ENCODE measurements at regions not wholly inside any gene's neighbourhood (a gene's known extent, or its start where the extent isn't known, plus 50 kb on each side); places are given as distances from the start of the nearest gene placed in this dataset.

DNA sequence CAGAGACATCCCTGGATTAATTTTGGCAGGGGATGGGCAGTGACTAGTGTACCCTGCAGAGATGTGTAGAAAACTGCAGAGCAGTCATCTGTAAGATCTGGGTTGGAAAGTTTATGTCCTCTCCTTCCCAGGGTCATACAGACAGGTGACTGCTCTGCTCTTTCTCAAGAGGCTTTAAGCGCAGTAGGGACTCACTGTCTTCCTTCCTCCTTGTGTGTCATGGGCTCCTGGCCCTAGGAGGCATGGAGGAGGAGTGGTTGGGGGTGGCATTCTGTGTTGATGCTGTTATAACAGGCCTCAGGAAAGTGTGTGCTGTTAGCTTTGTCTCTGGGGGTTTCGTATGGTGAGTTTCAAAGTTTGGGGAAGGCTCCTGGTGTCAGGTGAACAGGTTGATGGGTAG lies 130.5 kb upstream of the MGAT5 start:
- Histone ChIP-seq H3K27me3 (ENCODE audit: control insufficient read depth, insufficient read depth, low read length) (no peaks in the 10 kb centered on the region), H3K4me3 (ENCODE audit: low read length) (no peak overlapping the region), H3K36me3 (ENCODE audit: control insufficient read depth, insufficient read depth, low read length) (no peaks in the 10 kb centered on the region), H3K9me3 (ENCODE audit: control insufficient read depth, low read depth, low read length) (no peaks in the 10 kb centered on the region), H3K27ac (ENCODE audit: low read length) (peak overlapping the region; percentile 78), H3K4me1 (ENCODE audit: control insufficient read depth, insufficient read depth, low read length) (peaks cover 56% of the 10 kb centered on the region)
- WGBS (ENCODE audit: insufficient coverage, low lambda C conversion rate), result 80% methylated on average over 1 of the region's 2 CpGs
- peak; percentile 43 to 53 for DNase-seq

- DNase-seq, result peak; percentile 89 to 96
- WGBS (ENCODE audit: insufficient coverage, low lambda C conversion rate), result no CpG with 5 or more reads among the region's 3 CpGs
- no peaks in the 10 kb centered on the region for H3K27me3 ChIP-seq (ENCODE audit: control insufficient read depth, insufficient read depth, low read length)
- H3K9me3 ChIP-seq (ENCODE audit: control insufficient read depth, low read depth, low read length), result no peaks in the 10 kb centered on the region
- H3K4me3 ChIP-seq (ENCODE audit: low read length), result no peak overlapping the region
- peak overlapping the region; percentile 78 for H3K27ac ChIP-seq (ENCODE audit: low read length)
- peaks cover 55% of the 10 kb centered on the region for H3K4me1 ChIP-seq (ENCODE audit: control insufficient read depth, insufficient read depth, low read length)
- H3K36me3 ChIP-seq (ENCODE audit: control insufficient read depth, insufficient read depth, low read length), result no peaks in the 10 kb centered on the region
Measured at GRCh38 chr2:134124047-134124753, 129.7 kb upstream of the MGAT5 start.

- H3K4me1 ChIP-seq (ENCODE audit: control insufficient read depth, insufficient read depth, low read length), result peaks cover 56% of the 10 kb centered on the region
Measured at GRCh38 chr2:134127496-134127895, 126.4 kb upstream of the MGAT5 start.

DNA sequence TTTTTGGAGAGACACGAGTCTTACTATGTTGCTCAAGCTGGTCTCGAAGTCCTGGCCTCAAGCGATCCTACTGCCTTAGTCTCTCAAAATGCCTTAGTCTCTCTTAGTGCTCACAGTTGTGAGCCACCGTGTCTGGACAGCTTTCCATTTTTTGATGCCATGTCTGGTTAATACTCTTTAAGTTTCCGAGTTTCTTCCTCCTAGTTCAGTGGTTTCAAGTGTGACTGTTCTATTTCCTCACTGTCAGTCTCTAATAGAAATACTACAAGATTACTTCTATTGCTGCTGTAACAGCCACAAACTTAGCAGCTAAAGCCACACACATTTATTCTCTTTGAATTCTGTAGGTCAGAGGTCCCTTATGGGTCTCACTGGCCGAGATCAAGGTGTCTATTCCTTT lies 125.1 kb upstream of the MGAT5 start:
- Histone ChIP-seq H3K4me1 (ENCODE audit: control insufficient read depth, insufficient read depth, low read length) (peaks cover 48% of the 10 kb centered on the region), H3K27ac (ENCODE audit: low read length) (no peak overlapping the region)
- WGBS (ENCODE audit: insufficient coverage, low lambda C conversion rate), result 91% methylated on average over 4 of the region's 6 CpGs

More at GRCh38 chr2:134127496-134127895, 126.4 kb upstream of the MGAT5 start:
- no peaks in the 10 kb centered on the region for H3K27me3 ChIP-seq (ENCODE audit: control insufficient read depth, insufficient read depth, low read length)
- no peaks in the 10 kb centered on the region for H3K9me3 ChIP-seq (ENCODE audit: control insufficient read depth, low read depth, low read length)
- no peak for DNase-seq
- no CpG with 5 or more reads among the region's 7 CpGs for WGBS (ENCODE audit: insufficient coverage, low lambda C conversion rate)
- no peaks in the 10 kb centered on the region for H3K36me3 ChIP-seq (ENCODE audit: control insufficient read depth, insufficient read depth, low read length)
- H3K27ac ChIP-seq (ENCODE audit: low read length), result no peak overlapping the region
- H3K4me3 ChIP-seq (ENCODE audit: low read length), result no peak overlapping the region

GRCh38 chr2:134129900-134130537 lies 123.9 kb upstream of the MGAT5 start:
- peaks cover 37% of the 10 kb centered on the region for H3K4me1 ChIP-seq (ENCODE audit: control insufficient read depth, insufficient read depth, low read length)
- no peaks in the 10 kb centered on the region for H3K27me3 ChIP-seq (ENCODE audit: control insufficient read depth, insufficient read depth, low read length)
- DNase-seq, result no peak
- H3K27ac ChIP-seq (ENCODE audit: low read length), result no peak overlapping the region
- H3K36me3 ChIP-seq (ENCODE audit: control insufficient read depth, insufficient read depth, low read length), result no peaks in the 10 kb centered on the region
- no CpG with 5 or more reads among the region's 42 CpGs for WGBS (ENCODE audit: insufficient coverage, low lambda C conversion rate)
- no peak overlapping the region for H3K4me3 ChIP-seq (ENCODE audit: low read length)
- no peaks in the 10 kb centered on the region for H3K9me3 ChIP-seq (ENCODE audit: control insufficient read depth, low read depth, low read length)

More for the DNA sequence above, 125.1 kb upstream of the MGAT5 start:
- no peaks in the 10 kb centered on the region for H3K36me3 ChIP-seq (ENCODE audit: control insufficient read depth, insufficient read depth, low read length)
- no peak for DNase-seq
- H3K4me3 ChIP-seq (ENCODE audit: low read length), result no peak overlapping the region
- no peaks in the 10 kb centered on the region for H3K27me3 ChIP-seq (ENCODE audit: control insufficient read depth, insufficient read depth, low read length)
- H3K9me3 ChIP-seq (ENCODE audit: control insufficient read depth, low read depth, low read length), result no peaks in the 10 kb centered on the region

DNA sequence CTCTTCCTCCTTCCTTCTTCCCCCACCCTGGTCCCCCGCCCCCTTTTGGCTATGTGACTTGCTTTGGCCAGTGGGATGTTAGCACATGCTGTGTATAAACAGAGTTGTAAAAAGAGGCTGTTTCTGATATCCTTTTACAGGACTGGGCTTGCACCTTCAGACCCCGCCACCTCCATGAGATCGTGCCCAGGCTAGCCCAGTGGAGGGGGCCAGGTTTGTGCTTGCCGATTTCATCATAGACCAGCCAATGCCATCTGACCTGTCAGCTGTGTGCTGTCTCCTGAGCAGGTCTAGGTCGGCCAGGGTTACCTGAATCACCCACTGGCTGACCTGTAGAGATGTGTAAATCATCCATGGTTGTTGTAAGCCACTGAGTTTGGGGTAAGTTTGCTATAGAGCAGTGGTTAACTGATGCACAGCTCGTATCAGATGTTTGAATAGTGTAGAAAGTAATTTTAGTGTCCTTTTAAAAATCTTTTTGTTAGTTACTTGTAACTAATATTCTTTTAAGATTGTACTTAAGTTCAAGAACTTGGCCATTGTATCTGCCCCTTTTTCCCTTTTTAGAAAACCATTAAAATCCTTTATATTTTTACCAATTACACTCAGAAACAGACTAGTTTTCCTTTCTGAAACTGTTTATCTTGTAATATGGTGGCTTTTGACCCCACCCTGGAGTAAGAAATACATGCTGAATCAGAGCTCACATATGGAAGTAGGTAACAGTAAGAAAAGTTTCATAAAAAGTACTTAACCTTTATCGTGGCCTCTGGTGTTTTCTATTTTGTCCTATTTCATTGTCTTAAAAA lies 122.0 kb upstream of the MGAT5 start:
- WGBS (ENCODE audit: insufficient coverage, low lambda C conversion rate), result 100% methylated on average over 1 of the region's 7 CpGs
- Histone ChIP-seq H3K27me3 (ENCODE audit: control insufficient read depth, insufficient read depth, low read length) (no peaks in the 10 kb centered on the region), H3K9me3 (ENCODE audit: control insufficient read depth, low read depth, low read length) (no peaks in the 10 kb centered on the region), H3K4me3 (ENCODE audit: low read length) (no peak overlapping the region), H3K27ac (ENCODE audit: low read length) (peak overlapping the region; percentile 43), H3K4me1 (ENCODE audit: control insufficient read depth, insufficient read depth, low read length) (peaks cover 28% of the 10 kb centered on the region), H3K36me3 (ENCODE audit: control insufficient read depth, insufficient read depth, low read length) (no peaks in the 10 kb centered on the region)
- no peak for DNase-seq

DNA sequence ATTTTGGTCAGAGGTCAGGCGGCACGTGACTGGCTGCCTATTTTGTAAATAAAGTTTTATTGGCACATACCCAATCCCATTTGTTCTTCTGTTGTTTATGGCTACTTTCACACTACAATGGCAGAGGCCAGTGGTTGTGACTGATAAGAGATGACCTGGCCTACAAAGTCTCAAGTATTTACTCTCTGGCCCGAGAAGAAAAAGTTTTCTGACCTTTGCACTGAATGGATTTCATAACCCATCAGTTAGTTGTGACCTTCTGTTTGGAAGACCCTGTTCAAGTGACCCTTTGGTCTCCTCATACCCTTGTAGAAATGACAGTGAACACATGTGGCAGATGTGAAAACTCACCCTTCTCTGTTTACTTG lies 121.4 kb upstream of the MGAT5 start:
- H3K4me1 ChIP-seq (ENCODE audit: control insufficient read depth, insufficient read depth, low read length), result peaks cover 27% of the 10 kb centered on the region
- no peaks in the 10 kb centered on the region for H3K36me3 ChIP-seq (ENCODE audit: control insufficient read depth, insufficient read depth, low read length)
- H3K27me3 ChIP-seq (ENCODE audit: control insufficient read depth, insufficient read depth, low read length), result no peaks in the 10 kb centered on the region
- no peaks in the 10 kb centered on the region for H3K9me3 ChIP-seq (ENCODE audit: control insufficient read depth, low read depth, low read length)
- H3K4me3 ChIP-seq (ENCODE audit: low read length), result no peak overlapping the region
- DNase-seq, result peak in 1 of 2 donors; percentile 35
- peak overlapping the region; percentile 43 for H3K27ac ChIP-seq (ENCODE audit: low read length)
- WGBS (ENCODE audit: insufficient coverage, low lambda C conversion rate), result 64% methylated on average over 2 of the region's 3 CpGs

GRCh38 chr2:134133622-134134312 lies 120.1 kb upstream of the MGAT5 start:
- no peak for DNase-seq
- no peaks in the 10 kb centered on the region for H3K36me3 ChIP-seq (ENCODE audit: control insufficient read depth, insufficient read depth, low read length)
- peaks cover 16% of the 10 kb centered on the region for H3K4me1 ChIP-seq (ENCODE audit: control insufficient read depth, insufficient read depth, low read length)
- no peak overlapping the region for H3K4me3 ChIP-seq (ENCODE audit: low read length)
- H3K27ac ChIP-seq (ENCODE audit: low read length), result no peak overlapping the region
- no peaks in the 10 kb centered on the region for H3K27me3 ChIP-seq (ENCODE audit: control insufficient read depth, insufficient read depth, low read length)
- H3K9me3 ChIP-seq (ENCODE audit: control insufficient read depth, low read depth, low read length), result no peaks in the 10 kb centered on the region
- no CpG with 5 or more reads among the region's 6 CpGs for WGBS (ENCODE audit: insufficient coverage, low lambda C conversion rate)

DNA sequence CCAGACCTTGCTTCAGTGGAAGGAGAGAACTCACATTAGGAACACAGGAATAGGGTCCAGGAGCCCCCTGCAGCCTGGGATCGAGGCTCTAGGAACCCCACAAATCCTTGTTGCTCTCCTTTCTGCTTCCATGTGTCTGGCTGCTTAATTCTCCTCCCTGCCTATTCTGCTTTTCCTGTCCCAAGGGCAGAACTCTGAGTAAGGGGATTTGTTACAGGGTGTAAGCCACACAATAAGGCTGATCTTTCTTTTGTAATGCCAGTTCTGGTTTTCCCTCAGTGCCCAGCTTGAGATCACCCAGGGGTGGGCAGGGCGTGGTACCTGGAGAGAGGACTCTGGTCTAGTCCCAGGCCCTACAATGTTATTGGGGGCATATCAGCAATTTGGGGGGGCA lies 119.6 kb upstream of the MGAT5 start:
- Histone ChIP-seq H3K4me1 (ENCODE audit: control insufficient read depth, insufficient read depth, low read length) (peaks cover 16% of the 10 kb centered on the region), H3K9me3 (ENCODE audit: control insufficient read depth, low read depth, low read length) (no peaks in the 10 kb centered on the region), H3K27ac (ENCODE audit: low read length) (no peak overlapping the region), H3K4me3 (ENCODE audit: low read length) (no peak overlapping the region), H3K27me3 (ENCODE audit: control insufficient read depth, insufficient read depth, low read length) (no peaks in the 10 kb centered on the region), H3K36me3 (ENCODE audit: control insufficient read depth, insufficient read depth, low read length) (no peaks in the 10 kb centered on the region)
- no peak for DNase-seq
- no CpG with 5 or more reads among the region's 2 CpGs for WGBS (ENCODE audit: insufficient coverage, low lambda C conversion rate)

DNA sequence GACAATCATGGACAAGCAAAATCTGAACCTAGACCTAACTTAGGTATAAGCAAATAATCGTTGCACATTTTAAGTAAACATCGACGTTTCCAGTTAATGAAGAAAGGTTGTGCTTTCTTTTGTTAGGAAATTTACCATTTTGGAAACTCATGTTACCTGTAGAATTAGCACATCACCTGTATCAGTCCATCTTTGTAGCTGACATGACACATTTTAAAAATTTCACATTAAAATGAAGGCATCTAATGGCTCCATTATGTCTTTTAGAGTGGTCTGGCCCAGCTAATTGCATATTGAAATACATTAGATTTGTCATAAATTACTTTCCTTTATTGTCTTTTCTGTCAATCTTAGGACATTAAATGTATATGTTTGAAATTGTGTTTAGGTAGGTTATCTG lies 119.0 kb upstream of the MGAT5 start:
- Histone ChIP-seq H3K4me3 (ENCODE audit: low read length) (no peak overlapping the region), H3K36me3 (ENCODE audit: control insufficient read depth, insufficient read depth, low read length) (no peaks in the 10 kb centered on the region), H3K4me1 (ENCODE audit: control insufficient read depth, insufficient read depth, low read length) (peaks cover 20% of the 10 kb centered on the region), H3K27ac (ENCODE audit: low read length) (no peak overlapping the region), H3K9me3 (ENCODE audit: control insufficient read depth, low read depth, low read length) (no peaks in the 10 kb centered on the region), H3K27me3 (ENCODE audit: control insufficient read depth, insufficient read depth, low read length) (no peaks in the 10 kb centered on the region)
- DNase-seq, result no peak
- WGBS (ENCODE audit: insufficient coverage, low lambda C conversion rate), result 100% methylated on average over 1 of the region's 3 CpGs

All from large intestine (tissue), 3 donors.